H1 (cell line): ENCODE measurements at regions not wholly inside any gene's neighbourhood (a gene's known extent, or its start where the extent isn't known, plus 50 kb on each side); places are given as distances from the start of the nearest gene placed in this dataset.

Experiments
- CTCF ChIA-PET: fragments of 300-600 bp; sonication (Branson Sonifier 250); formaldehyde crosslinking; loops from one replicate; lab custom pipeline; 2021; ENCODE audit not compliant: partially characterized antibody; lab: Charles Lee
- POLR2A ChIA-PET: fragments of 300-600 bp; sonication (Branson Sonifier 250); formaldehyde crosslinking; loops from one replicate; lab custom pipeline; 2021; ENCODE audit warnings: inconsistent platforms; ENCODE audit not compliant: partially characterized antibody; lab: Charles Lee
- DNase-seq, 2 experiments: peaks; one replicate each; pipeline versions ENCODE4 v3.0.0 to v3.0.0-alpha.2; 2010 to 2022; ENCODE audit warnings: low spot score in 2 of 2, low read depth in 1 of 2, mixed read lengths in 1 of 2
- FAIRE-seq: peaks from 2 replicates; lab custom pipeline; 2011; peaks lifted over from hg19 to GRCh38; lab: Jason Lieb, UNC
- H2AFZ ChIP-seq: 2 replicates; pipeline ENCODE4 v1.8.1; 2012; ENCODE audit warnings: low read length, inconsistent platforms
- H2AK5ac ChIP-seq: 2 replicates; pipeline ENCODE4 v1.6.1; 2013; ENCODE audit warnings: low read depth, low read length
- H2BK120ac ChIP-seq: replicated peaks from 2 replicates; pipeline ENCODE3; 2013; ENCODE audit warnings: low read depth, low read length, inconsistent platforms
- H2BK12ac ChIP-seq: 2 replicates; pipeline ENCODE4 v1.6.1; 2013; ENCODE audit warnings: low read depth, low read length
- H2BK15ac ChIP-seq: 2 replicates; pipeline ENCODE4 v1.6.1; 2013; ENCODE audit warnings: low read length
- H2BK20ac ChIP-seq: 2 replicates; pipeline ENCODE4 v1.6.1; 2013; ENCODE audit warnings: low read length
- H2BK5ac ChIP-seq: 2 replicates; pipeline ENCODE4 v1.6.1; 2013; ENCODE audit warnings: low read depth, low read length
- H3K14ac ChIP-seq: 2 replicates; pipeline ENCODE4 v1.6.1; 2013; ENCODE audit warnings: inconsistent platforms; ENCODE audit not compliant: insufficient read length
- H3K18ac ChIP-seq: 2 replicates; pipeline ENCODE4 v1.6.1; 2013; ENCODE audit warnings: low read length; ENCODE audit errors: extremely low read depth
- H3K23ac ChIP-seq: 2 replicates; pipeline ENCODE4 v1.6.1; 2013; ENCODE audit warnings: inconsistent platforms; ENCODE audit not compliant: insufficient read length
- H3K23me2 ChIP-seq: 2 replicates; pipeline ENCODE4 v1.6.1; 2013; ENCODE audit warnings: low read depth, low read length
- H3K27ac ChIP-seq: 2 replicates; pipeline ENCODE4 v1.6.1; 2011; ENCODE audit warnings: low read depth, low read length, inconsistent platforms
- H3K27me3 ChIP-seq, 4 experiments: replicated peaks in 1 of 4; 1 replicate in 1 of 4; 2 replicates in 3 of 4; pipeline versions ENCODE4 v1.6.1 to v1.8.1; 2011 to 2013; ENCODE audit warnings: low read length in 3 of 4, mild to moderate bottlenecking in 3 of 4, inconsistent platforms in 2 of 4, mixed read lengths in 2 of 4, moderate library complexity in 1 of 4; ENCODE audit not compliant: control insufficient read depth in 3 of 4, insufficient read depth in 3 of 4; ENCODE audit errors: extremely low read depth in 1 of 4
- H3K36me3 ChIP-seq, 4 experiments: 2 replicates each; pipeline versions ENCODE4 v1.6.1 to v1.8.1; 2011 to 2013; ENCODE audit warnings: mild to moderate bottlenecking in 4 of 4, low read length in 3 of 4, moderate library complexity in 2 of 4, control low read depth in 1 of 4, inconsistent platforms in 1 of 4; ENCODE audit not compliant: insufficient read depth in 4 of 4, control insufficient read depth in 2 of 4
- H3K4ac ChIP-seq: replicated peaks from 2 replicates; pipeline ENCODE3; 2013; ENCODE audit warnings: low read length, low read depth, mixed read lengths, inconsistent platforms; ENCODE audit not compliant: insufficient read length
- H3K4me1 ChIP-seq, 4 experiments: replicated peaks in 1 of 4; 1 replicate in 1 of 4; 2 replicates in 3 of 4; pipeline versions ENCODE4 v1.6.1 to v1.8.1; 2011 to 2013; ENCODE audit warnings: low read length in 3 of 4, inconsistent platforms in 2 of 4, mixed read lengths in 1 of 4; ENCODE audit not compliant: insufficient read depth in 4 of 4, control insufficient read depth in 3 of 4
- H3K4me2 ChIP-seq, 2 experiments: 2 replicates each; pipeline versions ENCODE4 v1.6.1 to v1.8.1; 2011 to 2013; ENCODE audit warnings: low read depth in 2 of 2, low read length in 2 of 2, control low read depth in 1 of 2, inconsistent platforms in 1 of 2, mild to moderate bottlenecking in 1 of 2; ENCODE audit not compliant: insufficient read depth in 1 of 2
- H3K4me3 ChIP-seq, 4 experiments: fragments of 200-600, 300-600 bp in 1 of 4; sonication (generic), shearing (Covaris generic), sonication (Bioruptor Twin) in 1 of 4; 2 replicates each; pipeline versions ENCODE4 v1.5.1 to v1.8.1; 2011 to 2016; ENCODE audit warnings: low read length in 4 of 4, low read depth in 3 of 4, control low read depth in 2 of 4, inconsistent platforms in 2 of 4, mild to moderate bottlenecking in 2 of 4, mixed read lengths in 1 of 4, moderate library complexity in 1 of 4; ENCODE audit not compliant: insufficient read depth in 2 of 4; ENCODE audit errors: extremely low read depth in 1 of 4
- H3K56ac ChIP-seq: replicated peaks from 2 replicates; pipeline ENCODE3; 2013; ENCODE audit warnings: low read depth, mild to moderate bottlenecking, mixed read lengths, low read length, inconsistent platforms; ENCODE audit not compliant: insufficient read length
- H3K79me1 ChIP-seq: 2 replicates; pipeline ENCODE4 v1.6.1; 2013; ENCODE audit warnings: low read depth, low read length, control low read depth
- H3K79me2 ChIP-seq, 2 experiments: 2 replicates each; pipeline versions ENCODE4 v1.6.1 to v1.8.1; 2012 to 2013; ENCODE audit warnings: low read length in 2 of 2, mild to moderate bottlenecking in 2 of 2, inconsistent platforms in 1 of 2; ENCODE audit not compliant: insufficient read depth in 2 of 2, control insufficient read depth in 1 of 2
- H3K9ac ChIP-seq, 4 experiments: replicated peaks in 1 of 4; 1 replicate in 1 of 4; 2 replicates in 3 of 4; pipeline versions ENCODE4 v1.6.1 to v1.8.1; 2011 to 2013; ENCODE audit warnings: low read depth in 3 of 4, low read length in 3 of 4, control low read depth in 2 of 4, mild to moderate bottlenecking in 2 of 4, moderate library complexity in 2 of 4, inconsistent platforms in 1 of 4; ENCODE audit errors: extremely low read depth in 1 of 4
- H3K9me3 ChIP-seq, 2 experiments: 2 replicates each; pipeline versions ENCODE4 v1.6.1 to v1.8.1; 2012 to 2013; ENCODE audit warnings: mild to moderate bottlenecking in 2 of 2, moderate library complexity in 2 of 2, control low read depth in 1 of 2, inconsistent platforms in 1 of 2, low read depth in 1 of 2, low read length in 1 of 2, mixed read lengths in 1 of 2; ENCODE audit not compliant: insufficient read depth in 2 of 2
- H4K20me1 ChIP-seq, 2 experiments: replicated peaks in 1 of 2; 2 replicates each; pipeline versions ENCODE3 to v1.8.1; 2011 to 2013; ENCODE audit warnings: inconsistent platforms in 2 of 2, low read length in 2 of 2, mild to moderate bottlenecking in 1 of 2; ENCODE audit not compliant: insufficient read depth in 2 of 2, control insufficient read depth in 1 of 2
- H4K5ac ChIP-seq: 2 replicates; pipeline ENCODE4 v1.6.1; 2013; ENCODE audit warnings: low read length, low read depth, mixed read lengths, inconsistent platforms; ENCODE audit not compliant: insufficient read length
- H4K8ac ChIP-seq: 2 replicates; pipeline ENCODE4 v1.8.0; 2013; ENCODE audit warnings: mild to moderate bottlenecking, moderate library complexity, low read length, inconsistent platforms; ENCODE audit not compliant: insufficient read depth; ENCODE audit errors: extremely low read depth
- H4K91ac ChIP-seq: replicated peaks from 2 replicates; pipeline ENCODE3; 2013; ENCODE audit warnings: low read length, mixed read lengths, inconsistent platforms; ENCODE audit not compliant: insufficient read length
- BRCA1 ChIP-seq: IDR thresholded peaks from 2 replicates; pipeline ENCODE4 v1.6.1; 2012; ENCODE audit warnings: low read depth, low read length, improper control_type of control experiment
- whole genome bisulfite sequencing, 2 experiments: shearing (Covaris generic) in 1 of 2; methylation state at CpG; one replicate each; pipeline versions ENCODE4 v1.1.6 to v1.1.7; 2013 to 2015; ENCODE audit warnings: low lambda C conversion rate in 2 of 2, mixed read lengths in 2 of 2, inconsistent platforms in 1 of 2, low coverage in 1 of 2, missing lambda C conversion rate in 1 of 2; ENCODE audit not compliant: insufficient replicate concordance in 2 of 2, insufficient coverage in 1 of 2, insufficient read length in 1 of 2; ENCODE audit errors: extremely low coverage in 1 of 2, missing lambda C conversion rate in 1 of 2; 5-methylcytosine and 5-hydroxymethylcytosine counted together

DNA sequence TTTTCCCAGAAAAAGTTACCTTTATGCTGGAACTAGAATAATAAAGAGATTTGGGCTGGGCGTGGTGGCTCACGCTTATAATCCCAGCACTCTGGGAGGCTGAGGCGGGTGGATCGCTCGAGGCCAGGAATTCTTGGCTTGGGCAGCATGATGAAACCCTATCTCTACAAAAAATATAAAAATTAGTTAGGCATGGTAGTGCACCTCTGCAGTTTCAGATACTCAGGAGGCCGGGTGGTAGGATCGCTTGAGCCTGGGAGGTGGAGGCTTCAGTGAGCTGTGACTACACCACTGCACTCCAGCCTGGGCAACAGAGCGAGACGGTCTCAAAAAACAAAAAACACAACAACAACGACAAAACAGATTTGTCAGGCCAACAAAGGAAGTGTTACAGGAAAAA lies 119.3 kb upstream of the OR9Q1 start:
- FAIRE-seq, result no peak
- H4K5ac ChIP-seq, result no peak overlapping the region
- TF ChIP-seq BRCA1, result no peak

More for the DNA sequence above, 119.3 kb upstream of the OR9Q1 start:
- Histone ChIP-seq H4K8ac (no peak overlapping the region), H3K27ac (no peak overlapping the region), H3K79me1 (no peaks in the 10 kb centered on the region), H4K91ac (no peak overlapping the region), H3K23ac (no peak overlapping the region), H4K20me1 (no peaks in the 10 kb centered on the region), H2BK5ac (no peak overlapping the region), H3K36me3 (no peaks in the 10 kb centered on the region), H3K56ac (no peak overlapping the region), H3K27me3 (no peaks in the 10 kb centered on the region), H3K14ac (no peak overlapping the region), H3K4me1 (peaks cover 0 to 3% (median 0%) of the 10 kb centered on the region in 4 experiments; a peak in 1 of 7 replicates), H3K18ac (no peak overlapping the region), H3K9ac (no peak overlapping the region), H2BK12ac (no peak overlapping the region), H3K23me2 (no peaks in the 10 kb centered on the region), H2BK20ac (no peak overlapping the region), H2AFZ (no peak overlapping the region), H3K4me3 (no peak overlapping the region), H3K4me2 (no peak overlapping the region), H2AK5ac (no peak overlapping the region), H2BK120ac (no peak overlapping the region), H2BK15ac (no peak overlapping the region), H3K79me2 (no peaks in the 10 kb centered on the region), H3K9me3 (peaks cover 3 to 4% of the 10 kb centered on the region in 2 experiments; a peak in 3 of 4 replicates), H3K4ac (no peak overlapping the region)
- WGBS, 2 experiments, result 97% methylated on average over 10 of the region's 10 CpGs; no CpG with 5 or more reads in 1 of the 2 experiments
- CTCF ChIA-PET, result no interaction called here
- POLR2A ChIA-PET, result interaction anchor here (1.5 kb wide), 1 partner anchor 80 kb away, joined by 3 read pairs; no protein-coding TSS in a partner anchor
- DNase-seq, result no peak
